ENCODE measurements at regions not wholly inside any gene's neighbourhood (a gene's known extent, or its start where the extent isn't known, plus 50 kb on each side); places are given as distances from the start of the nearest gene placed in this dataset.

DNA sequence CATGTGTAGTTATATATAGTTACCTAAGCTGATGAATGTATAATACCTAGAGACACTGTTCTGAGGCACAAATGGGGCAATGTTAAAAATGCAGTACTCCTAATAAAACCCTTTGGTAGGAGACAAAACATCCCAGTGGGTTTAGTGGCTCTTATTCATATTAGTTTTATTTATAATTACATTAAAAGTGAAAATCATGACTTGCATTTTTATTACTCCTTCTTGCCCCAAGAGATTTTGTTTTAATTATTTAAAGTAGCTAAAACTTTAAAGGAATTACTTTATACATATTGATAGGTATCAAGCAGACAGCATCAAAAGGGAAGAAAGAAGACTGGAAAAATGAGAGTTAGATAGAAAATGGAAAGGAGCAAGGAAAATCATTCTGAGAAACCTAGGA, 688.6 kb downstream of the GALC start:
- H3K9me3 ChIP-seq = no peaks in the 10 kb centered on the region
- no peak overlapping the region for H3K4me3 ChIP-seq
- no peaks in the 10 kb centered on the region for H3K27me3 ChIP-seq
- DNase-seq (ENCODE audit: low spot score in 2 of 2) = no peak
- no peaks in the 10 kb centered on the region for H3K4me1 ChIP-seq
- H3K36me3 ChIP-seq = no peaks in the 10 kb centered on the region
- H3K27ac ChIP-seq = no peak overlapping the region
- TF ChIP-seq, protein P1, sequence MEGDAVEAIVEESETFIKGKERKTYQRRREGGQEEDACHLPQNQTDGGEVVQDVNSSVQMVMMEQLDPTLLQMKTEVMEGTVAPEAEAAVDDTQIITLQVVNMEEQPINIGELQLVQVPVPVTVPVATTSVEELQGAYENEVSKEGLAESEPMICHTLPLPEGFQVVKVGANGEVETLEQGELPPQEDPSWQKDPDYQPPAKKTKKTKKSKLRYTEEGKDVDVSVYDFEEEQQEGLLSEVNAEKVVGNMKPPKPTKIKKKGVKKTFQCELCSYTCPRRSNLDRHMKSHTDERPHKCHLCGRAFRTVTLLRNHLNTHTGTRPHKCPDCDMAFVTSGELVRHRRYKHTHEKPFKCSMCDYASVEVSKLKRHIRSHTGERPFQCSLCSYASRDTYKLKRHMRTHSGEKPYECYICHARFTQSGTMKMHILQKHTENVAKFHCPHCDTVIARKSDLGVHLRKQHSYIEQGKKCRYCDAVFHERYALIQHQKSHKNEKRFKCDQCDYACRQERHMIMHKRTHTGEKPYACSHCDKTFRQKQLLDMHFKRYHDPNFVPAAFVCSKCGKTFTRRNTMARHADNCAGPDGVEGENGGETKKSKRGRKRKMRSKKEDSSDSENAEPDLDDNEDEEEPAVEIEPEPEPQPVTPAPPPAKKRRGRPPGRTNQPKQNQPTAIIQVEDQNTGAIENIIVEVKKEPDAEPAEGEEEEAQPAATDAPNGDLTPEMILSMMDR (IDR thresholded peaks at IDR 0.05) = no peak
- TF ChIP-seq EP300 (IDR thresholded peaks at IDR 0.05) = no peak
- TF ChIP-seq POLR2A (IDR thresholded peaks at IDR 0.05) = no peak

DNA sequence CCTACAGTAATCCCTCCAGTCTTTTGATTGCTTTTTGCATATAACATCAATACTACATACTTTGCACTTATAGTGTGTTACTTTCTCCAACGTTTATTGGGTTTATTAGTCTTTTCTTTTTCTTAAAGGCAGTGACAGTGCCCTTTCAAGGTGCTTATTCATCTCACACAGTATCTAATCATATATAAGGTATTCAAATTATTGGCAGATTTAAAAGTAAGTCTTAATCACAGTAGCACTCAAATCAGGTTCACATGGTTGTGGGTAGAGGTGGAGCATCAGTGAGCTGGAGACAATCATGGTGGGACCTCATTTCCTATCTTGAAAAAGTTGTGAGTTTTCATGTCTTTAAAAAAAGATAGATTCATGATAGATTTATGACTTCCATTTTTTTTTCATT, 706.2 kb downstream of the GALC start:
- TF ChIP-seq POLR2A (IDR thresholded peaks at IDR 0.05) = no peak
- TF ChIP-seq EP300 (IDR thresholded peaks at IDR 0.05) = no peak
- TF ChIP-seq, protein P1 (IDR thresholded peaks at IDR 0.05) = no peak
- 81 to 88% methylated on average over 1 of the region's 1 CpG for WGBS, 2 donors
- no peaks in the 10 kb centered on the region for H3K27me3 ChIP-seq
- H3K36me3 ChIP-seq = no peaks in the 10 kb centered on the region
- H3K9me3 ChIP-seq = peaks cover 0 to 3% (median 0%) of the 10 kb centered on the region in 4 donors
- H3K4me3 ChIP-seq = no peak overlapping the region
- no peak for DNase-seq (ENCODE audit: low spot score in 2 of 2)
- no peaks in the 10 kb centered on the region for H3K4me1 ChIP-seq
- no peak overlapping the region for H3K27ac ChIP-seq

- no peak overlapping the region for H3K4me3 ChIP-seq
- no peaks in the 10 kb centered on the region for H3K36me3 ChIP-seq
- no peak overlapping the region for H3K27ac ChIP-seq
- no peaks in the 10 kb centered on the region for H3K4me1 ChIP-seq
- no peaks in the 10 kb centered on the region for H3K9me3 ChIP-seq
- no peak for TF ChIP-seq EP300 (IDR thresholded peaks at IDR 0.05)
- TF ChIP-seq, protein P1 (IDR thresholded peaks at IDR 0.05) = no peak
- TF ChIP-seq POLR2A (IDR thresholded peaks at IDR 0.05) = no peak
- 41 to 59% methylated on average over 1 of the region's 1 CpG for WGBS, 2 donors
- no peak for DNase-seq (ENCODE audit: low spot score in 2 of 2)
- H3K27me3 ChIP-seq = no peaks in the 10 kb centered on the region
These were observed 706.8 kb downstream of the GALC start for GRCh38 chr14:87286191-87286590.

DNA sequence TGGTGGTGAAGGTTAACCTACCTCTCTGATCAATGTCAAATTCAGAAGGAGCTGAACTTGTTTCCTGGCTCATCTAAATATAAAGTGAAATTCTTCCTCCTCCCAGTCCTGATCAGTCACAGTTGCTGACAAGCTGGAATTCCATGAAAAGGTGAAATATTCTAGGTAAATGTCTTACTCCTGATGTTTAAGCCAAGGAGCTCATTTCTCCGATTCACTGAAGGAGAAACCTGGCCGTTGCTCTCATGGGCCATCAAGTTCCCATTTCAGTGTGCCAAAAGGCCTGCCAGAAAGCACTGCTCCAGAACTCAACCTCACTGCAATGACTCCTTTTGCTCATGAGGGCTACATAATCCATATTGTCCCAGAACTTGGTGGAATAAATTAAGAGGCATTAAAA, 707.5 kb downstream of the GALC start:
- H3K9me3 ChIP-seq = no peaks in the 10 kb centered on the region
- H3K27ac ChIP-seq = no peak overlapping the region
- H3K36me3 ChIP-seq = no peaks in the 10 kb centered on the region
- no peak for DNase-seq (ENCODE audit: low spot score in 2 of 2)
- no peaks in the 10 kb centered on the region for H3K4me1 ChIP-seq
- TF ChIP-seq POLR2A (IDR thresholded peaks at IDR 0.05) (no peak), EP300 (IDR thresholded peaks at IDR 0.05) (no peak)
- TF ChIP-seq, protein P1 (IDR thresholded peaks at IDR 0.05) = no peak
- WGBS, 2 donors = 80 to 85% methylated on average over 2 of the region's 2 CpGs
- no peak overlapping the region for H3K4me3 ChIP-seq
- H3K27me3 ChIP-seq = no peaks in the 10 kb centered on the region

DNA sequence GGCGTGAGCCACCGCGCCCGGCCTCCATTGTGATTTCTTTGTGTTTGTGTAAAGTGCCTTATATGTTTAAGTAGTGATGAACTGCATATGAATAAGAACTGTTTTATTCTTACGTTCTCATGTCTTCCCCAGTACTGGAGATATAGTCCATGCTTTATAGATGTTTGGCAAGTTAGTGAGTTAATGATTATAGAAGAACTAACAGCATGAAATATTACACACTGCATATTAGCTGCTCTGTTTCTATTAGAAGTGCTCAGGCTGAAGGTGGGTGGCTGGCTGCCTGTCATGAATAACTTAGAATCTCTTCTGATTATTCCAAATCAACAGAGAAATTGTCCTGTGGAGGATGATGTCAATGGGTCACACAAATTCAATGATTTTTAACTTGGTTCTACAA, 709.4 kb downstream of the GALC start:
- no peaks in the 10 kb centered on the region for H3K9me3 ChIP-seq
- H3K27me3 ChIP-seq = no peaks in the 10 kb centered on the region
- no peak overlapping the region for H3K27ac ChIP-seq
- TF ChIP-seq EP300 (IDR thresholded peaks at IDR 0.05) = no peak
- TF ChIP-seq, protein P1 (IDR thresholded peaks at IDR 0.05) = no peak
- no peak for TF ChIP-seq POLR2A (IDR thresholded peaks at IDR 0.05)
- H3K4me1 ChIP-seq = no peaks in the 10 kb centered on the region
- H3K4me3 ChIP-seq = no peak overlapping the region
- 96 to 100% methylated on average over 5 of the region's 5 CpGs for WGBS, 2 donors
- no peak for DNase-seq (ENCODE audit: low spot score in 2 of 2)
- H3K36me3 ChIP-seq = no peaks in the 10 kb centered on the region
